GM10266 (cell line): ENCODE measurements at regions not wholly inside any gene's neighbourhood (a gene's known extent, or its start where the extent isn't known, plus 50 kb on each side); places are given as distances from the start of the nearest gene placed in this dataset.
"Not testable (repeated sequence)": the region's sequence is repeated elsewhere in the genome, so short reads cannot be mapped to it uniquely, and the experiment has no call there.

Experiments
- DNase-seq: peaks from one replicate; pipeline ENCODE4 v3.0.0; 2012; ENCODE audit errors: extremely low spot score
- TF ChIP-seq, protein P1 (sequence below): IDR thresholded peaks from 2 replicates; pipeline ENCODE4 v1.5.1; 2012; ENCODE audit warnings: mild to moderate bottlenecking, low read depth; ENCODE audit not compliant: control insufficient read depth, insufficient read depth; ENCODE audit errors: missing control alignments

DNA sequence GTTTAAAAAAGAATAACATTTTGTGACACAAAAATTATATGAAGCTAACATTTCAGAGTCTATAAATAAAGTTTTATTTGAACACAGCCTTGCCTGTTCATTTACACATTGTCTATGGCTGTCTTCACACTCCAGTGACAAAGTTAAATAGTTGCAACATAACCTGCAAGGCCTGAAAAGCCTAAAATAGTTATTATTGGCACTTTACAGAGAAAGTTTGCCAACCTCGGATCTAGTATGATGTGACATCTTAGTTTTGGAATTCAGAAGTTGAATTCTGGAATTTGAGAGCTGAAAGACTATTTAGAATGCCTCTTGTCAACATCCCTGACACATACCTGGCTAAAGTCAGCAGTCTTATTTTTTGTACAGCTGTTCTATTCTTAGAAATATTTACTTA, 68.3 kb downstream of the DYRK2 start:
- TF ChIP-seq, protein P1, sequence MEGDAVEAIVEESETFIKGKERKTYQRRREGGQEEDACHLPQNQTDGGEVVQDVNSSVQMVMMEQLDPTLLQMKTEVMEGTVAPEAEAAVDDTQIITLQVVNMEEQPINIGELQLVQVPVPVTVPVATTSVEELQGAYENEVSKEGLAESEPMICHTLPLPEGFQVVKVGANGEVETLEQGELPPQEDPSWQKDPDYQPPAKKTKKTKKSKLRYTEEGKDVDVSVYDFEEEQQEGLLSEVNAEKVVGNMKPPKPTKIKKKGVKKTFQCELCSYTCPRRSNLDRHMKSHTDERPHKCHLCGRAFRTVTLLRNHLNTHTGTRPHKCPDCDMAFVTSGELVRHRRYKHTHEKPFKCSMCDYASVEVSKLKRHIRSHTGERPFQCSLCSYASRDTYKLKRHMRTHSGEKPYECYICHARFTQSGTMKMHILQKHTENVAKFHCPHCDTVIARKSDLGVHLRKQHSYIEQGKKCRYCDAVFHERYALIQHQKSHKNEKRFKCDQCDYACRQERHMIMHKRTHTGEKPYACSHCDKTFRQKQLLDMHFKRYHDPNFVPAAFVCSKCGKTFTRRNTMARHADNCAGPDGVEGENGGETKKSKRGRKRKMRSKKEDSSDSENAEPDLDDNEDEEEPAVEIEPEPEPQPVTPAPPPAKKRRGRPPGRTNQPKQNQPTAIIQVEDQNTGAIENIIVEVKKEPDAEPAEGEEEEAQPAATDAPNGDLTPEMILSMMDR, result no peak
- no peak for DNase-seq

DNA sequence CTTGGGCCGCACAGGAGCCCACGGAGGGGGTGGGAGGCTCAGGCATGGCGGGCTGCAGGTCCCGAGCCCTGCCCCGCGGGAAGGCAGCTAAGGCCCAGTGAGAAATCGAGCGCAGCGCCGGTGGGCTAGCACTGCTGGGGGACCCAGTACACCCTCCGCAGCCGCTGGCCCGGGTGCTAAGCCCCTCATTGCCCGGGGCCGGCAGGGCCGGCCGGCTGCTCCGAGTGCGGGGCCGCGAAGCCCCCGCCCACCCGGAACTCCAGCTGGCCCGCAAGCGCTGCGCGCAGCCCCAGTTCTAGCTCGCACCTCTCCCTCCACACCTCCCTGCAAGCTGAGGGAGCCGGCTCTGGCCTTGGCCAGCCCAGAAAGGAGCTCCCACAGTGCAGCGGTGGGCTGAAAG, 70.8 kb downstream of the DYRK2 start:
- not testable (repeated sequence) for DNase-seq

DNA sequence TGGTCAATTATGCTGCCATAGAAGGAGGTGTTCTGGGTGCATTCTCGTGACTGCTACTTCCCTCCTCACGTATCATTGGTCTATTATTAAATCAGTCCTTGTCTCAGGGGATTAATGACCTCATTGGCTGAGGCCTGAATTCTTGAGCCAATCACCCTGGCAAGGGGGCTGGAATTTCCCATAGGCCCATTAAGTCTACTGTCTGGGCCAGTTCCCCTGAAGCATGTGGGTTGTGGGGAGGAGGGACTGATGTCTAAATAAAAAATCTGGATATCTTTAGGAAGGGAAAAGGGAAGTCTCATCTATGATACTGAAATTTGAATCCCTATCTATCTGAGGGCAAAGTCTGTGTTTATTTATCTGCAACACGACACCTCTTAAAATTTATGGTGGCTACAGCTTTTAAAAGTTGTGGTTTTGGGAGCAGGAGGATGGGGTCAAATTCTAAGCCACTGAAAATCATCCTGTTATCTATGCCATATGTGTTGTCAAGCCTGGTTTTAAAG, 71.9 kb downstream of the DYRK2 start:
- DNase-seq, result no peak
- TF ChIP-seq, protein P1, result no peak

DNA sequence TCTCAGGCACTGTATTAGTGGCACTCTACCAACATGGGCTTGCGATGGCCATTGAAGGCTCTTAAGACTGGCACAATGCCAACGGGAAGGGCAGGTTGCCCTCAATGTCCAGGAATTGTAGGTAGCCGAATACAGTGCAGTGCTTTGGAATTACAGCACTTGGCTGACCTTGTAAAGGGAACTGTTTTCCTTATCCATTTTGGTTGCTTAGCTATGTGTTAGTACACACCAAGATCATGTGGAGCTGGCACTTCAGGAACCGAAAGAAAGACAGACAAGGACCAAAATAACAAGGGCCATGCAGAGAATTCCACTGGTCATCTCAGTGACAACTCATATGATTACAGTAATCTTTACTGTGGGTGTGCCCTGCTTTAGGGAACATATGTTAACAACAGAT, 72.7 kb downstream of the DYRK2 start:
- DNase-seq, result no peak
- TF ChIP-seq, protein P1, result no peak

DNA sequence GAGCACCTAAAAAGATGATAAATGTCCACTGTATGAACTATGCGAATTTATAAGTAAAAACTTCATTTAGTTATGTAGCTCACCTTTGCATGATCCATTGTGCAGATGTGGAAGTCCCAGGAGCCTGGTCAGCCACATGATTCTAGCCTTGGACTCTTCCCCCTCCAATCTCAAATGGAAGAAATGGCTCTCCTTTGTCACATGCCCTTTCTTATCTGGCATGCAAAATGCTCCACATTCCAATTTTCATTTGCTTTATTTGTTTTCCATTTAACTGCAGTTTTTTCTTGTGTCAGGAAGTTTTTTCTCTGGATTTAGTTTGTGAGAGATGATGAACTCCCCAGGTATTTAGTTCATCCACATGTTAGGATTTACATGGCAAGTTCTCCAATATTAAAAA, 73.8 kb downstream of the DYRK2 start:
- no peak for DNase-seq
- TF ChIP-seq, protein P1, result no peak

DNA sequence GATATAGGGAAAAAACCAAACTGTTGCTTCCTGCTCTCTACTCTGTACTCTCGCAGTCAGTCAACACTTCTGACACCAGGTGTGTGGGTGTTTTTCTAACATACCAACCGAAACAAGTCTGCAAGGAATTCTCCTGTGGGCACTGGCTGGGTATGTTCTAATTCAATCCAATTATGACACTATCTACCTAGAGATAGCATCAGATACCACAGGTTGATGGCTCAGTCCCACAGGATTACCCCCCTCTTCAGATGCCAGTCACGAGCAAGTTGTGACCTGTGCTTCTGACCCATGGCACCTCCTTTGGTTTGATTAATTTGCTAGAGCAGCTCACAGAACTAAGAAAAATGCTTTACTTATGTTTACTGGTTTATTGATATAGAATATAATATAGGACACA, 78.3 kb downstream of the DYRK2 start:
- TF ChIP-seq, protein P1, result no peak
- no peak for DNase-seq

DNA sequence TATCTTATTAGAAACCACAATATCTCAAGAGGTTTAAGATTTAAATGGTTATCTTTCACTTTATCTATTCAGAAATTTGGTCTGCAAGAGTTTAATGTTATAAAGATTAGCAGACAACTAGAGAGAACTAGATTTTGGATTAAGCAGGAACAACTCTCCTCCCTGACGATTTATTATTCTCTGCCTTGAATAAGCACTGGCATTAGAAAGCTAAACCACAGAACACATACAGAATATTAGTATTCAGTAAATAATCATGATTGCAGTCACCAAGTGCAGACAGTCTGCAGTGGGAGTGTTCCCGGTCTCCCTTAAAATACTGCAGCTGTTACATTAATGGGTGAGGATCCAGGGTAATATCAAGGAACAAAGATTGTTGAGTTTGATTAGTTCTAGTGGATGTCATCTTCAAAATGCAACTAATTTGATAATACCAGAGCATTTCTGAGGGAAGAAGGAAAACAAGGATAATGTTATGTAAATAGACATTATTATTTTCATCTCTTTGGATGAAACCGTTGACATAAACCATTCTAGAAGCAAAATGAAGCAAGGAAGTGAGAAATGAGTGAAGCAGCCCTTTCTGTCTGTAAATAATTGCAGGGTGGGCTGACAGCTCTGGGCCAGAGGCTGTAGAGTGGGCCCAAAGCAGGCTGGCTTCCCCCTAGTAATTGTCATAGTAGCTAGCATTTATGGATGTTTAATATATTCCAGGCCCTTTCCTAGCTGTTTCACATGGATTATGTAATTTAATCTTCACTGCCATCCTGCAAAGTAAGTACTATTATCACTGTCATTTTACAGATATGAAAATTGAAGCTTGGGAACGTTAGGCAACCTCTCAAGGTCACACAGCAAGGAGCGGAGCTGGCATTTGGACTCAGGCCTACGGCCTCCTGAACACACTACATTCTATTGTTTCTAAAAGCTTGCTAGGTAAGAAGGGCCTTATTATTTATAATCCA, 79.4 kb downstream of the DYRK2 start:
- no peak for DNase-seq
- TF ChIP-seq, protein P1, result no peak
